ENCODE measurements at regions not wholly inside any gene's neighbourhood (a gene's known extent, or its start where the extent isn't known, plus 50 kb on each side); places are given as distances from the start of the nearest gene placed in this dataset.
"Not testable (repeated sequence)": the region's sequence is repeated elsewhere in the genome, so short reads cannot be mapped to it uniquely, and the experiment has no call there.

GRCh38 chr12:71299541-71300376, 139.8 kb upstream of the LGR5 start:
- DNase-seq (ENCODE audit: low read depth): no peak

GRCh38 chr12:71297930-71298329, 140.1 kb upstream of the TSPAN8 start:
- DNase-seq (ENCODE audit: low read depth): no peak

GRCh38 chr12:71295953-71296352, 138.2 kb upstream of the TSPAN8 start:
- no peak for DNase-seq (ENCODE audit: low read depth)

- no peak for DNase-seq (ENCODE audit: low read depth)
Observed at GRCh38 chr12:71291746-71292145, 133.9 kb upstream of the TSPAN8 start.

GRCh38 chr12:71283883-71284282, 126.1 kb upstream of the TSPAN8 start:
- DNase-seq (ENCODE audit: low read depth): no peak

GRCh38 chr12:71282925-71283324, 125.1 kb upstream of the TSPAN8 start:
- DNase-seq (ENCODE audit: low read depth): no peak

GRCh38 chr12:71282020-71282419, 124.2 kb upstream of the TSPAN8 start:
- DNase-seq (ENCODE audit: low read depth): no peak

- no peak for DNase-seq (ENCODE audit: low read depth)
Observed at GRCh38 chr12:71281425-71281824, 123.6 kb upstream of the TSPAN8 start.

- DNase-seq (ENCODE audit: low read depth): no peak
Observed at GRCh38 chr12:71277866-71278265, 120.1 kb upstream of the TSPAN8 start.

GRCh38 chr12:71276541-71276940, 118.7 kb upstream of the TSPAN8 start:
- DNase-seq (ENCODE audit: low read depth): no peak

- not testable (repeated sequence) for DNase-seq (ENCODE audit: low read depth)
Observed at GRCh38 chr12:71270794-71271193, 113.0 kb upstream of the TSPAN8 start.

GRCh38 chr12:71270057-71270456, 112.3 kb upstream of the TSPAN8 start:
- DNase-seq (ENCODE audit: low read depth): no peak

GRCh38 chr12:71269281-71269598, 111.4 kb upstream of the TSPAN8 start:
- DNase-seq (ENCODE audit: low read depth): no peak

- DNase-seq (ENCODE audit: low read depth): no peak
Observed at GRCh38 chr12:71268598-71269280, 110.9 kb upstream of the TSPAN8 start.

GRCh38 chr12:71266606-71267005, 108.8 kb upstream of the TSPAN8 start:
- DNase-seq (ENCODE audit: low read depth): no peak

GRCh38 chr12:71265731-71266130, 107.9 kb upstream of the TSPAN8 start:
- not testable (repeated sequence) for DNase-seq (ENCODE audit: low read depth)

- no peak for DNase-seq (ENCODE audit: low read depth)
Observed at GRCh38 chr12:71262466-71262865, 104.7 kb upstream of the TSPAN8 start.

GRCh38 chr12:71252473-71252872, 94.7 kb upstream of the TSPAN8 start:
- DNase-seq (ENCODE audit: low read depth): no peak

GRCh38 chr12:71250166-71250565, 92.4 kb upstream of the TSPAN8 start:
- DNase-seq (ENCODE audit: low read depth): no peak

- DNase-seq (ENCODE audit: low read depth): no peak
Observed at GRCh38 chr12:71243370-71243769, 85.6 kb upstream of the TSPAN8 start.

- no peak for DNase-seq (ENCODE audit: low read depth)
Observed at GRCh38 chr12:71242511-71242910, 84.7 kb upstream of the TSPAN8 start.

- no peak for DNase-seq (ENCODE audit: low read depth)
Observed at GRCh38 chr12:71240946-71241345, 83.1 kb upstream of the TSPAN8 start.

- no peak for DNase-seq (ENCODE audit: low read depth)
Observed at GRCh38 chr12:71239731-71240130, 81.9 kb upstream of the TSPAN8 start.
